GM13976 (cell line): ENCODE measurements at regions not wholly inside any gene's neighbourhood (a gene's known extent, or its start where the extent isn't known, plus 50 kb on each side); places are given as distances from the start of the nearest gene placed in this dataset.
"Not testable (repeated sequence)": the region's sequence is repeated elsewhere in the genome, so short reads cannot be mapped to it uniquely, and the experiment has no call there.

Experiments used
- DNase-seq: peaks from one replicate; pipeline ENCODE4 v3.0.0; 2012; ENCODE audit warnings: low spot score
- in situ Hi-C: fragments of 300-500 bp; cut with MboI; formaldehyde crosslinking; loops from one replicate; pipeline ENCODE4 v1.12.0; 2022; ENCODE audit warnings: low sequenced_read_pairs, mixed read lengths, inconsistent platforms; ENCODE audit not compliant: unreplicated experiment
- TF ChIP-seq, protein P1 (sequence below): IDR thresholded peaks from 2 replicates; pipeline ENCODE4 v1.5.1; 2012; ENCODE audit warnings: borderline replicate concordance, mild to moderate bottlenecking; ENCODE audit not compliant: insufficient read depth; ENCODE audit errors: extremely low read depth, missing control alignments, control extremely low read depth

DNA sequence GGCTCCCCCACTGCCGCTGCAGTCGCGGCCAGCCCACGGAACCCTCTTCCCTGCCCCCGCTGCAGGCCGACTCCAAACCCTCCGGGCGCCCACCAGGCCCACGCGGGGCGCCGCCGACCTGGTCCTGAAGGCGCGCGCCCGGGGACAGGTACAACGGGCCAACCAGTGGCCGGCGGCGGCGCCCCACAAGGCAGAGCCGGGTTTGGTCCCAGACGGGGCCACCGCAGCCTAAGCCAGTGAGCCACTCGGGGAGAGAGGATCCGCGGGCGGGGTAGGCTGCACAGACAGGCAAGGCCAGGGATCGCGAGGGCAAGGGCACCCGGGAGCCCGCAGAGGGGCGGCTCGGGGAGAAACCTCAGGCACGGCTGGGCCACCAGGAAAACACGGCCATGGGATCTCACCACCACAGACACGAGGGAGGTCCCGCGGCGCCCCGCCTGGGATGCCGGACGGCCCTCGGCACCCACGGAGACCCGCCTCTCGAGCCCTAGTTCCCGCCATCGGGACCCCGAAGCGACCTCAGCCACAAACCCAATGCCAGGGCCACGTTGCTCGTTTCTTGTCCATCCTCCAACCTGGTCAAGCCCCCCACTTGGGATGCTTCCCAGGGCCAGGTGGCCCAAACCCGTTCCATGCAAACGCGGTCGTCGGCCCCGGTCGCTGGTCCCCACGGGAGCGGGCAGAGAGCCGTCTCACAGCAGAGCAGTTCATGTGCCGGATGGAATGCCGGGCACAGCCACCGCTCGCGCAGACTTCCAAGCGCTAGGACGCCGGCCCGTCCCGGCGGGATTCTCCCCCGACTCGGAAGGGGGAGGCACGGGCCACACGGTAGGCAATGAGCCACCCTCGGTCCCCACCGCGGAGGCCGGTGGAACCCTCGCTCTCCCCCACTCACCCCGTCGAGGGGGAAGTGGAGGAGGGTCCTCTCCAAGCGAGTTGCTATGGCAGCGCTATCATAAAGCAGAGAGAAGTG lies 1956.6 kb upstream of the DEFB115 start:
- TF ChIP-seq, protein P1, sequence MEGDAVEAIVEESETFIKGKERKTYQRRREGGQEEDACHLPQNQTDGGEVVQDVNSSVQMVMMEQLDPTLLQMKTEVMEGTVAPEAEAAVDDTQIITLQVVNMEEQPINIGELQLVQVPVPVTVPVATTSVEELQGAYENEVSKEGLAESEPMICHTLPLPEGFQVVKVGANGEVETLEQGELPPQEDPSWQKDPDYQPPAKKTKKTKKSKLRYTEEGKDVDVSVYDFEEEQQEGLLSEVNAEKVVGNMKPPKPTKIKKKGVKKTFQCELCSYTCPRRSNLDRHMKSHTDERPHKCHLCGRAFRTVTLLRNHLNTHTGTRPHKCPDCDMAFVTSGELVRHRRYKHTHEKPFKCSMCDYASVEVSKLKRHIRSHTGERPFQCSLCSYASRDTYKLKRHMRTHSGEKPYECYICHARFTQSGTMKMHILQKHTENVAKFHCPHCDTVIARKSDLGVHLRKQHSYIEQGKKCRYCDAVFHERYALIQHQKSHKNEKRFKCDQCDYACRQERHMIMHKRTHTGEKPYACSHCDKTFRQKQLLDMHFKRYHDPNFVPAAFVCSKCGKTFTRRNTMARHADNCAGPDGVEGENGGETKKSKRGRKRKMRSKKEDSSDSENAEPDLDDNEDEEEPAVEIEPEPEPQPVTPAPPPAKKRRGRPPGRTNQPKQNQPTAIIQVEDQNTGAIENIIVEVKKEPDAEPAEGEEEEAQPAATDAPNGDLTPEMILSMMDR, result no peak
- in situ Hi-C loops, result loop anchor here (25.0 kb wide), 1 partner anchor 89 kb away; no protein-coding TSS in a partner anchor
- no peak for DNase-seq

DNA sequence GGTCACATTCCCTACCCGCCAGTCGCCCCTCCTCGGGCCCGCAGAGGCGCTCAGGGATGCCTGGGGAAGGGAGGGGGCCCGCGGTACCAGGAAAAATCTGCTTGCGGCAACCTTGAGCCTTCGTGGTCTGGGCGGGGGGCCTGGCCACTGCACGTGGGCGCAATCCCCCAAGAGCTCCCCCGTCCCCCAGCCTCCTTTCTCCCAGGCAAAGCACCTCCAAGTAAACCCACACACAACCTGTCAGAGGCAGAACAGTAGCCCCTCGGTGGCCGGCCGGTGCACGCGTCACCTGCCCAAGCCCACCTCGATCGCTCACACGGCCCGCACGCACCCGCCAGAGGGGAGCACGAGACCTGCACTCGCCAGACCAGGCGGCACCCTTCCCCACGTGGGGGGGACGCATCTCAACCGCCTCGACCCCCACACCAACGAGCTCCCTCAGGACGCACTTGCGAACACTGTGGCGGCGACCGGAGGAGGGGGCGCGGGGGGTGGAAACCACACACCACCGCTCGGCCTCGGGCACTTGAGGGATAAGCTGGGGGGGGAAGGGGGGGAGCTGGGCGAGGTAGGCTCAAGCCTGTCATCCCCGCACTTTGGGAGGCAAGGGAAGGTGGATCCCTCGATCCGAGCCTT lies 1955.7 kb upstream of the DEFB115 start:
- TF ChIP-seq, protein P1, result no peak
- in situ Hi-C loops, result loop anchor here (25.0 kb wide), 1 partner anchor 89 kb away; no protein-coding TSS in a partner anchor
- DNase-seq, result no peak

DNA sequence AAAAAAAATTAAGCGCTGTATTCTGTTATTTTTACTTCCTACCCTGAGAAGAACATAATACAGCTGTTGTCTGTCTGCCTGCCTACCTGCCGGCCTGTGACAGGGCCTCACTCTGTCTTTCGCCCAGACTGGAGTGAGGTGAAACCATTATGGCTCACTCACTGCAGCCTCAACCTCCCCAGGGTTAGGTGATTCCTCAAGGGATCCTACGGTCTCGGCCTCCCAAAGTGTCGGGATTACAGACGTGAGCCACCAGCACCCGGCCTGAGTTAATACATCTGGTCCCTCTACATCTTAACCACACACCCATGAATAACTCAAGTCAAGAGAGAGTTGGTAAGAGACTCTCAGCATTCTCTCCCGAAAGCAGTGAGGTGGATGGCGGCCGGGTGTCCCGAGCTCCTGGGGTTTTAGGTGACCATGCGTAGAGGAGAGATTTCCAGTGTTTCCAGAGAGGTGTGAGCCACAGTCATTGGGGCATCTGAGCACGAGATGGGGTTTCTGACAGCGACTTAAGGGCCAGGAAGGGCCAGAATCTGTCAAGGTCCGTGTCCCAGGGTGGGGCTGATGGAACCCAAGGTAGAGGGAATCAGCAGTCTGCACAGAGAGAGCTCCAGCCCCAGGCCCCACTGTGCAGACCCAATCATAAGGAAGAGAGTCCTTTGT lies 1954.4 kb upstream of the DEFB115 start:
- TF ChIP-seq, protein P1, result no peak
- in situ Hi-C loops, result loop anchor here (25.0 kb wide), 1 partner anchor 91 kb away; no protein-coding TSS in a partner anchor
- DNase-seq, result no peak

DNA sequence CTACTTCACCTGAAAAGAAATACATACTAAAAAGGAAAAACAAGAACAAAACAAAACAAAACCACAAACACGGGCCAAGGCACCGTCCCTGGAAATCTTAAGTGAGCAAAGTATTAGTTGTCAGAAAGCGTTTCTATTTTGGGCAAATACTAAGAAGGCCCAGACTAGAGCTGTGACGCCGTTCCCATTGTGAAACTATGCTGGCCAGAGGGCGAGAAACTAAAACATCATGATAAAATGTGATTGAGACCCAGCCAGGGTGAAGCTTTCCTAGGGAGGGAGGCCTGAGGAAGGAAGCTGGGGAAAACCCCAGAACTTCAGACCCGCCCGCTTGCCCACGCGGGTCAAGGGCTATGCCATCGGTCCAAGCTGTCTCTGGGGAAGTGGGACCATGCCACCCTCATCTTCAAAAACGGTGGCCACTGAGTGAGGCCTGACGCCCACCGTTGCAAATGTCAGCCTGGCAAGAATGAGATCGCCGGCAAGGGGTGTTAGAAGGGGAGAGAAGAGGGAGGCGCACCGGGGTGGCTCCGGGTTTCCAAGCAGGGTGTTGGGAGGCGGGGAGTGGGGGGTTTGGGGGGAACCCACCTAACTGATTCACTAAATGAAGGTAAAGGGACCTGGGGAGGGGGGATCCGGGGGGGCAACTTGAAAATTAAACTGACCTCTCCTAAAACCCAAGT lies 1950.9 kb upstream of the DEFB115 start:
- DNase-seq, result no peak
- in situ Hi-C loops, result loop anchor here (25.0 kb wide), 1 partner anchor 94 kb away; no protein-coding TSS in a partner anchor
- TF ChIP-seq, protein P1, result no peak

DNA sequence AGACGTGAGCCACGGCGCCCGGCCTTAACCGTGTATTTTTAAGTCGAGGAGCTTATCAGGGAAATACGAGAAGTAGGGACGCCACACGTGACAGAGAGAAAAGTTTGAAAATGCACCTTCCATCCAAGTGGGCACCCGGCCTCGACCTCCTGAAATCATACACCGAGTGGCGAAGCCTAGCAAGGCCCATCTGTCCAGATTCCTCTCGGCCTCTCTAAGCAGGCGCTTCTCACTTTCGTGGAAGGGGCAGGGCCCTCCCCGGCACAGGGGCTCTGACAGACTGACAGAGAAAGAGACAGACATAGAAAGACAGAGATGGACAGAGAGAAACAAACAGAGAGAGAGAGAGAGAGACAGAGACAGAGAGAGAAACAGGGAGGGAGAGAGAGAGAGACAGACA lies 1950.0 kb upstream of the DEFB115 start:
- not testable (repeated sequence) for DNase-seq
- in situ Hi-C loops, result loop anchor here (25.0 kb wide), 1 partner anchor 95 kb away; no protein-coding TSS in a partner anchor

DNA sequence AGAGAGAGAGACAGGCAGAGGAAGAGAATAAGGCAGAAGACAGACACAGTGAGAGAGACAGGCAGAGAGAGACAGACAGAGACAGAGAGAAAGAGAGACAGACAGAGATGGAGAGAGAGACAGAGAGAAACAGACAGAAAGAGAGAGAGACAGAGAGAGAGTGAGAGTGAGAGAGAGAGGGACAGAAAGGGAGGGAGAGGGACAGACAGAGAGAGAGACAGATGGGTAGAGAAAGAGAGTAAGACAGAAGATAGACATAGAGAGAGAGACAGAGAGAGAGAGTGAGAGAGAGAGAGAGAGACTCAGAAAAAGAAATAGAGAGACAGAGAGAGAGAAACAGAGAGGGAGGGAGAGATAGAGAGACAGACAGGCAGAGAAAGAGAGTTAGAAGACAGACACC lies 1948.5 kb upstream of the DEFB115 start:
- in situ Hi-C loops, result loop anchor here (25.0 kb wide), 1 partner anchor 97 kb away; no protein-coding TSS in a partner anchor

DNA sequence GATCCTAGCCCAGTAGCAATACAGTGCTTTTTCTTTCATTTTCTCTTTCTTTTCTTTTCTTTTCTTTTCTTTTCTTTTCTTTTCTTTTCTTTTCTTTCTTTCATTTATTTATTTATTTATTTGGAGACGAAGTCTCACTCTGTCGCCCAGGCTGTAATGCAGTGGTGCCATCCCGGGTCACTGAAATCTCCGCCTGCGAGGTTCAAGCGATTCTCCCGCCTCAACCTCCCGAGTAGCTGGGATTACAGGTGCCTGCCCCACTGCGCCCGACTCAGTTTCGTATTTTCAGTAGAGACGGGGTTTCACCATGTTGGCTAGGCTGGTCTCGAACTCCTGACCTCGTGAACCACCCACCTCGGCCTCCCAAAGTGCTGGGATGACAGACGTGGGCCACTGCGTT lies 1948.0 kb upstream of the DEFB115 start:
- in situ Hi-C loops, result loop anchor here (25.0 kb wide), 1 partner anchor 97 kb away; no protein-coding TSS in a partner anchor
- not testable (repeated sequence) for DNase-seq

More for the DNA sequence above, 1948.5 kb upstream of the DEFB115 start:
- not testable (repeated sequence) for DNase-seq

DNA sequence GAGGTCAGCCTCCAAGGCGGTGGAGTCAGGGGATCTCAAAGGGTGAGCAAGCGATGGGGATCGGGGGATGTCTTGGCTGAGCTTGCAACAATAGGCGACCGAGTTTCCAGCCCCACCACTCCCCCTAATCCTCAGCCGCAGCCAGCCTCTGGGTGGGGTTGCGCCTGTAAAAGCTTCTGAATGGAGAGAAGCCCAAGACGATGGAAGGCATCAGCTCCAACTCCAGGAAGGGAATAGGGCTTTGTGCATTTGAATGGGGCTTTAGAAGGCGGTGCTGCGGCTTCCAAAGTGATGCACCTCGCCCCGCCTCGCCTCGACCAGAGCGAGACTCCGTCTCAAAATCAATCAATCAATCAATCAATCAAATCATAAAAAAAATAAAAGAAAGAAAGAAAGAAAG lies 1946.4 kb upstream of the DEFB115 start:
- in situ Hi-C loops, result loop anchor here (25.0 kb wide), 1 partner anchor 99 kb away; no protein-coding TSS in a partner anchor

DNA sequence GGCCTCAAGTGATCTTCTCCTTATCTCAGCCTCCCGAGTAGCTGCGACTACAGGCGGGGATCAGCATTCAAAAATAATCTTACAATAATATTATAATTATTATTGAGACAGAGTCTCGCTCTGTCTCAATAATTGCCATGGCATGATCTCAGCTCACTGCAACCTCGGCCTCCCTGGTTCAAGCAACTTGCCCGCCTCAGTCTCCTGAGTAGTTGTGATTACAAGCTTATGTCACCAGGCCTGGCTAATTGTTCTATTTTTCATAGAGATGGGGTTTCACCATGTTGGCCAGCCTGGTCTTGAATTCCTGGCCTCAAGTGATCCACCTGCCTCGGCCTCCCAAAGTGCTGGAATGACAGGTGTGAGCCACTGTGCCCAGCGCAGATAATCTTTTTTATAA lies 1944.8 kb upstream of the DEFB115 start:
- not testable (repeated sequence) for DNase-seq
- in situ Hi-C loops, result loop anchor here (25.0 kb wide), 1 partner anchor 100 kb away; no protein-coding TSS in a partner anchor

More for the DNA sequence above, 1946.4 kb upstream of the DEFB115 start:
- DNase-seq, result not testable (repeated sequence)
